IPS-18c (cell line): ENCODE measurements at regions not wholly inside any gene's neighbourhood (a gene's known extent, or its start where the extent isn't known, plus 50 kb on each side); places are given as distances from the start of the nearest gene placed in this dataset.
A peak's percentile ranks its signal among the peaks of the same experiment; 100 is the strongest.

Experiments used
- H3K4me3 ChIP-seq: 2 replicates; pipeline ENCODE4 v1.7.0; 2013; ENCODE audit warnings: low read depth, mild to moderate bottlenecking, low read length, moderate library complexity; ENCODE audit not compliant: insufficient read depth
- H3K9me3 ChIP-seq: one replicate; pipeline ENCODE4 v1.6.1; 2013; ENCODE audit warnings: mild to moderate bottlenecking, low read length, moderate library complexity; ENCODE audit not compliant: control insufficient read depth, insufficient read depth

DNA sequence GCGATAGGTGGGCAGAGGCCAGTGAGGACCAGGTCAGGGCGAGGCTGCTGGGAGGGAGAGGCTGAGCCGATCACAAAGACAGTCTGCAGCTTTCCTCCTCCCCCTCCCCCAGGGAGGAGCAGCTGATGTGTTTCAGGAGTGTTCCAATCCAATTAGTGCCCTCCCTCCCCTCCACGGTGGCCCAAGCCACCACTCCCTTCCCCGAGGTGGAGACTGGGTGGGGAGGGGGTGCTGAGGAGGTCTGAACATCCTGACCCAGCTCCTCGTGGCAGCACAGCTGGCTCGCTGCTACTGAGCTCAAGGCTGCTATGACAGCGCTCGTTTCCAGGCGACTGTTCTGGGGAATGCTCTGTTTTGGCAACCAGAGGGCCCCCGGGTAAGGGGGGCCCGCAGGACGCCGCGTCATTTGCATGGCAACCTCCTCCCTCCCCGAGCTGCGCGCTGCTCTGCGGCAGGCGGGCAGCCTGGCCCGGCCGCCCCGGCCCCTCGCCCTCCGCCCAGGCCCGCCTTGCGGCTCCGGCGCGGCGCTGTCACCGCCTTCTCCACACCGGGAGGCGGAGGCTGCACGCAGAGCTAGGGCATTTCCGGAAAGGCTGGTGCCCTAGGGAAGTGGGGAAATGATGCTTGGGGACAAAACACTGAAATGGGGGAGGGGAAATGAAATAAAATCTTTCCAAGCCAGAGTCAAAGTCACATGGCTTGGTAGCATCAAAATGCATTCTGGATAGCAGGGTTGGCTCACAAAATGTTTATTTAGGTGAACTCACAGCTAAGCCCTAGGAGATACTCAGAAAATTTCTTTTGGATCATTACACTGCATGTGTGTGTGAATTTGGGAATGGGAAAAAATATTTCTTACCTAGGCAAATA is 67.4 kb upstream of the PIM1 start:
- H3K9me3 ChIP-seq: no peaks in the 10 kb centered on the region
- H3K4me3 ChIP-seq: peak overlapping the region; percentile 25; the same call in 1 of the 2 replicates

DNA sequence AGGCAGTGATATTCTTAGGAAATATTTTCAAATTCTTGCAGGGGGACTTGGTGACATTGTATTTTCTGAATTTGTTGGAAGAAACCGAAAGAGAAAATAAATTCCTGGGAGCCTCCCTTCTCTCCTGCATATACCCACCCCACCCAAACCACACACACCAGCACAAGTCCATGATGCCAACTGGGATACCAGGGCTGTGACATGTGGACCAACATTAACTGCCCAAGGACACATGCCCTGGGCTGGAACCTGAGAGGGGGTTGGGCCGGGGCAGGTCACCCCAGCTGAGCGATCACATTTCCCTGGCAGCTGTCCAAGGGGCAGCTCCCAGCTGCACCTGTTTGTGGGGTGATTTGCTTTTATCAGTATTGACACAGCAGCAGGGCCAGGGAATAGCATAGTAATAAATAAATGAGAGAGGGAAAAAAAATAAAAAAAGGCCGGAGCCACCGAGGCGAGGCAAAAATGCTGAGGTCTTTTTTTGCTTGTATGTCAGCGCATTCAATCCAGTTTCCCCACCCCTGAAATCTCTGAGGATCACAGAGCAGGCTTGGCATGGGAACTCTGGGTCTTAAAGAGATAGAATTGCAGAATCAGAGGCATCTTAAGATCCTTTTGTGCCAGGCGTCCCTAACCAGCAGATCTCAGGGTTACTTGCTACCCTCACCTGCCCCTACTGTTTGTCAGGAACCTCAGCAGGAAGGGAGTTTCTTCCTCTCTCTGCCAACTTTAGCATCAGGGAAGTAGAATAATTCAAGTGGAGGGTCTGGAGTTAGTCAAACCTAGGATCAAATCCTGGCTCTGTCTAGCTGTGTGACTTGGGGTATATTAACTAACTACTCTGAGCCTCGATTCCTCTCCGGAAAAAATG is 66.5 kb upstream of the PIM1 start:
- H3K4me3 ChIP-seq: no peak overlapping the region; the same call in 1 of the 2 replicates
- no peaks in the 10 kb centered on the region for H3K9me3 ChIP-seq

DNA sequence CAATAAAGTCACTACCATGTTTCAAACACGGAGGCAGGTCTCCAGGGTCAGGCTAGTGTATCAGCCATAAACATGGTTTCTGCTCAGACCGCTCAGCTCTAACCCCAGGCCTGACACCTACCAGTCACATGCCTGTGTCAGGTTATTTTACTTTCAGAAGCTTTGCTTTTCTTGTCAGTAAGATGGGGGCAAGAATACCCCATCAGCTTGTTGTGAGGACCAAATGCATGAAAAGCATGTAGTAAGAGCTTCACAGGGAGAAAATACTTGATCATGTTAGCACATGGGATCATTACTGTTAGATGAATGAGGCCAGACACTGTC is 65.2 kb upstream of the PIM1 start:
- Histone ChIP-seq H3K4me3 (no peak overlapping the region), H3K9me3 (no peaks in the 10 kb centered on the region)

DNA sequence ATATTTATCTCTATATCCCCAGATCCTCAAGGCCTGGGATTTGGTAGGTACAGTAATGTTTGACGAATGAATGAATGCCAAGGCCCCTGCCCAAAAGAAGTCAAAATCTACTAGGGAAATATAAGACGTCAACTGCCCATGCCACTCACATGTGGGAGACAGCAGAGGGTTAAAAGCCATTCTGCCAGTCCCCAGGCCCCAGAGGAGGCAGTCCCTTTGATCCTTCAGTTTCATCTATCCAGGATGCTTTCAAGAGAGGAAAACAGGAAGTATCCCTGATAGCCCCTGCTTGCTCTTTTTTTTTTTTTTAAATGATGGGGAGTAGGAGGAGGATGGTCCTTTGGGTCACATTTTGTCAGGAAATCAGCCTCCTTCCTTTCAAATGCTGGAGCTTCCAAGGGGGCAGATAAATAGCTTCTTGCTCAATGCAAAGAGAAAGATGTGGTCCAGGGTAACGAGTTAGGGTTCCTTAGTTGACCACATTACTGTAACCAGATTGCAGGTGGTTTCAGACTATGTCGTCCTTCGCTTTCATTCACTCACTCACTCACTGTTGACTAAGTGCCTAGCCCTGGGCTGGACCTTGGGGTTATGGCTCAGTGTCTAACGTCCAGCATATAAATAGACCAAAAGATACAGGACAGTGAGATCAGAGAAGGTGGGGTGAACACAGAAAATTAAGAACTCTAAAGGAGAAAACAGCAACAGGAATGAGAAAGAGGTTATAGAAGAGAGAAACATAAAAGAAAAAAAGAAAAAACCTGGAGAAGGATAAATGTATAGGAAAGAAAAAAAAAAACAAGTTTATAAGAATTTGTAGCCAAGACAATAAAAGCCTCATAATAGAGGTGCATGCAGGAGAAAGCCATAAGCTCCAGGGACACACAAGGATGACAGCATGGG is 64.6 kb upstream of the PIM1 start:
- H3K4me3 ChIP-seq: no peak overlapping the region
- H3K9me3 ChIP-seq: no peaks in the 10 kb centered on the region

DNA sequence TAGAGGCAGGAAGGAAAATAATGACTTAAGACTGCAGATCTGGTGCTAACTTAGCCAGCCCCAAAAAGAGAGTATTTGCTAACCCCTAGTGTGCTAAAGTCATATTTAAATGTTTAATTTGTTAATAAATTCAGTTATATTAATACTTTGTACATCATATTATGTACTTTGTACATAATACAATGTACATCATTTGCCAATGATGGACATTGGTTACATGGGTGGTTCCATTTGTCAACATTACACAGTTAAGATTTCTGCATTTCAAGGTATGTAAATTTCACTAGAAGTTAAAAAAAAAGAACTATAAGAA is 63.9 kb upstream of the PIM1 start:
- Histone ChIP-seq H3K4me3 (no peak overlapping the region), H3K9me3 (no peaks in the 10 kb centered on the region)

DNA sequence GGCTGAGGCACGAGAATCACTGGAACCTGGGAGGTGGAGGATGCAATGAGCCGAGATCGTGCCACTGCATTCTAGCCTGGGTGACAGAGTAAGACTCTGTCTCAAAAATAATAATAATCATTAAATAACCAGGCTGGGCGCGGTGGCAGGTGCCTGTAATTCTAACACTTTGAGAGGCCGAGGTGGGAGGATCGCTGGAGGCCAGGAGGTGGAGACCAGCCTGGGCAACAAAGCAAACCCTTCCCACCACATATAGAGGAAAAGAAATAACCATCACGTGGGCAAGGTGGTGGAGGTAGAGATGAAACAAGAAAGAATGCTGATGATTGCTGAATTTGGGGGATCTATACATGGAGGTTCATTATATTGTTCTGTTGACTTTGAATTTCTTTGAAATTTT is 63.4 kb upstream of the PIM1 start:
- Histone ChIP-seq H3K4me3 (no peak overlapping the region), H3K9me3 (no peaks in the 10 kb centered on the region)

DNA sequence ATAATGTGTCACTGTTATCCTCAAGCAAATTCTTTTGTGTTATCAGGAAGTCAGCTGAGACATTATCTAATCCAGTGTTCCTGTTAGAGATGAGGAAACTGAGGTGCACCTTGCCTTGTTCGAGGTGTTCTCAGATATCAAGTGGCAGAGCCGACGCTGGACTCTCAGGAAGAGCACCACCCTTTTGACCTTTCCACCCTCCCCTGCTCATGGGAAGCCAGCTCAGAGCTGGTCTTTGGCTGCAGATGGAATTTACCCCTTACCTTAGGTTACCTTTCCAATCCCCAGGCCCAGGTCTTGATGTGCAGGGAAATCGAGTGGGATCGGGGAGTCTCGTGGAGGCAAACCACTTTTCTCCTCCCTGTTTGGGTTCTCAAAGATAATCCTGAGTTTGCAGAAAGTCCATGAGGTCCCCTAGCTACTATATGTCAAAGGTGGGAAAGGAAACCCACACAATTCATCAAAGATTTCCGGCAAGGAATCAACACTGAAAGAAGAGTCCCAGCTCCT is 62.9 kb upstream of the PIM1 start:
- no peak overlapping the region for H3K4me3 ChIP-seq
- no peaks in the 10 kb centered on the region for H3K9me3 ChIP-seq

DNA sequence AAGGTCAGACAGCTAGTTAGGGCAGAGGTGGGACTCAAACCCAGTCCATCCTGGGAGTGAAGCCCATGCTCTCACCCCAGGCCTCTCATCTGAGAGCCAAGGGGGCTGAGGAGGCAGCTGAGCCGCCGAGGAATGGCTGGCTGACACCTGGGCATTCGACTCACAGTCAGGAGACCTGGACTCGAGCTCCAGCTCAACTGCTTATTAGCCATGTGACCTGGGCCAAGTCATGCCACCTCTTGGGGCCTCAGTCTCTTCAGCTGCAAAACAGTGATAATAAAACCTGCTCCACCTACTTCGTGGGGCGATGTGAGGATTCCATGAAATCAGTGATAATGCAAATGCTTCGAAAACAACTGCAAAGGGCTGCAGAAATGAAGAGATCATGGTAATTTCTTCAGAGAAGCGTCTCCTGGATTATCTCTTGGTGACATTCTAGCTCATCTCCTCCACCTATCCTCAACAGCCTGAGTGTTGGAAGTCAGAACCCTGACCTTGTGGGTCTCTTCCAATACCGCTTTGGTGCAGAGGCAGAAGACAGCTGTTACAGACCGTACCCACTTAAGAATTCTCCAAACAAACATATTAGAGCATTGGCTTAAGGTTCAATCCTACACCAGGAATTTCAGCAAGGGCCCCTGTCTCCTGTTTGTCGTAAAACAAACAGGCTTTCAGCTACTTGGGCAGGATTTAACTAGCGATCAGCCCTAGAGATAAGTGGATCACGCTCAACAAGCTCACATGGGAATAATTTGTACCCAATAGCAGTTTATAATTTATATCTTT is 60.0 kb upstream of the PIM1 start:
- H3K4me3 ChIP-seq: no peak overlapping the region

DNA sequence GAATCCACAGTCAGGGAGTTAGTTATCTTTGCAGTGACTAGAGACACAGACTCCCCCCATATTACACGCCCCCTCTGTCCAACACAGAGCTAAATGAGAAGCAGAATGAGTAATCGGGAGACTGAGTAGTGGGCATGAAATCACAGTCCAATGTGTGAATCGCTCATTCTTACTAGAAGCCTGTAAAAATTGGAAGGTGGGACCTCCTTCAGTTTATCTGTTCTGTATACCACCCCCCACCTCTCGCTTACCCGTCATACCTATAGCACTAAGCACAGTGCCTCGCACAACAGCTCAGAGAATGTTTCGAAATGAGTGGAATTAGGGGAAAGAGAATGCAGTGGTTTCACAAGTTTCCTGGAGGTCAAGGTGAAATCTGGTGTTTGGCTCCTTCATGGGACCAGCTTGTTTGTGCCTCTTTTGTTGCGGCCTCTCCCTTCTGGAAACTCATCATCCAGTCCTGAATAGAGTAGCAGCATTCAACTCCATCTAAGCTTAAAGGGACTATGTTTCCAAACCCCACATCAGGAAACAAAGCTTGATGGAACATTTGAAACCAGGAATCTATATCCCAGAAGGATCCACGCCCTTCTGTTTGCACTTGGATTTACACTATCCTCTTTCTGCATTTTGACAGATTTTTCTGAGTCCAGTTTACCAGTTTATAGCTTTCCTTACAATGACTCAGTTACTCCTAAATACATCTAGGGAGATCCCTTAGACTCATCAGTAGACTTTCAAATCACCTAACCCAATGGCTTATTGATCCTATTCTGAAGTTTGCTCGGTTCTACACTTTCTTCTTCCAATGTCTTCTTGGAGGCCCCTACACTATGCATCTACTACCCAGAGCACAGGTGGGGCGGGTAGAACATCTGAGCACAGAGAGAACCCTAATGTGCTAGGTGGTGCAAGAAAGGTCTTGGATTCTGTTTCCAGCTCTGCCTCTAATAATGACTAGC is 59.2 kb upstream of the PIM1 start:
- H3K9me3 ChIP-seq: no peaks in the 10 kb centered on the region
- no peak overlapping the region for H3K4me3 ChIP-seq

More for the DNA sequence above, 60.0 kb upstream of the PIM1 start:
- H3K9me3 ChIP-seq: no peaks in the 10 kb centered on the region

DNA sequence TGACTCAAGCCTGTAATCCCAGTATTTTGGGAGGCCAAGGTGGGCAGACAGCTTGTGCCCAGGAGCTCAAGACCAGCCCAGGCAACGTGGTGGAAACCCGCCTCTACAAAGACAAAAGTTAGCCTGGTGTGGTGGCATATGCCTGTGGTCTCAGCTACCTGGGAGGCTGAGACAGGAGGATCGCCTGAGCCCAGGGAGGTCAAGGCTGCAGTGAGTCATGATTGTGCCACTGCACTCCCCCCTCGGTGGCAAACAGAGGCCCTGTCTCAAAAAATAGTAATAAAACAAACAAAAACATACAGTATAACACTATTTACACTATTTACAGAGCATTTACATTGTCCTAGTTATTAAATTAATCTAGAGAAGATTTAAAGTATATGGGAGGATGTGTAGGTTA is 56.0 kb upstream of the PIM1 start:
- no peak overlapping the region for H3K4me3 ChIP-seq
- no peaks in the 10 kb centered on the region for H3K9me3 ChIP-seq

DNA sequence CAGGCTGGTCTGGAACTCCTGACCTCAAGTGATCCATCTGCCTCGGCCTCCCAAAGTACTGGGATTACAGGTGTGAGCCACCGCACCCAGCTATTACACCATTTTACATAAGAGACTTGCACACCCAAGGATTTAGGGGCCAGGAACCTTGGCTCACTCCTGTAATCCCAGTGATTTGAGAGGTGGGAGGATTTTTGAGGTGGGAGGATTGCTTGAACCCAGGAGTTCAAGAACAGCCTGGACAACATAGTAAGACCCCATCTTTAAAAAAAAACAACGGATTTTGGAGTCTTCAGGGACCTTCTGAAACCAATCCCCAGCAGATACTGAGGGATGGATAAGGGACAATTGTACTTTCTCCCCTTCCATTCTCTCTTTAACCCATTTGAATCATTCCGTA is 55.3 kb upstream of the PIM1 start:
- no peak overlapping the region for H3K4me3 ChIP-seq
- no peaks in the 10 kb centered on the region for H3K9me3 ChIP-seq

DNA sequence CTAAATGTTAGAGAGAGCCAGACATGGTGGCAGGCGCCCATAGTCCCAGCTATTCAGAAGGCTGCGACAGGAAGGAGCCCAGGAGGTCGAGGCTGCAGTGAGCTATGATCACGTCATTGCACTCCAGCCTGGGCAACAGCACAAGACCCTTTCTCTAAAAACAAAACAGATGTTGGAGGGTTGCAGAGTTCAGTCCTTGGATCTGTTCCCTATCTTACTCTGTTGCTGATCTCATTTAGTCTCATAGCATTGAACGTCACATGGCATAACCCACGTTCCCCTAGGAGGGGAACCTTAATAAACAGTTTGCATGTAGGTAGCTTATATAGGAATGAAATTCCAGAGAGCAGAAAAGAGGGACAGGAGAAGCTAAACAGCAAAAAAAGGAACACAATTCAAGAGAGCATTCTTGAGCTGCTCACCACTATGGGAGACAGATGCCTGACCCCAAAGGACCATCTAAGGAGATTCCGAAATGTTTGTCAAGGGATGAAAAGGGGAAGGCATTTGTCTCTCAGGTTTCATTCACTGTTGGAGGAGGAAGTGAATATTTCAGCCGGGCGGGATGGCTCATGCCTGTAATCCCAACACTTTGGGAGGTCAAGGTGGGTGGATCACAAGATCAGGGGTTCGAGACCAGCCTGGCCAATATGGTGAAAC is 54.6 kb upstream of the PIM1 start:
- Histone ChIP-seq H3K4me3 (no peak overlapping the region), H3K9me3 (no peaks in the 10 kb centered on the region)

DNA sequence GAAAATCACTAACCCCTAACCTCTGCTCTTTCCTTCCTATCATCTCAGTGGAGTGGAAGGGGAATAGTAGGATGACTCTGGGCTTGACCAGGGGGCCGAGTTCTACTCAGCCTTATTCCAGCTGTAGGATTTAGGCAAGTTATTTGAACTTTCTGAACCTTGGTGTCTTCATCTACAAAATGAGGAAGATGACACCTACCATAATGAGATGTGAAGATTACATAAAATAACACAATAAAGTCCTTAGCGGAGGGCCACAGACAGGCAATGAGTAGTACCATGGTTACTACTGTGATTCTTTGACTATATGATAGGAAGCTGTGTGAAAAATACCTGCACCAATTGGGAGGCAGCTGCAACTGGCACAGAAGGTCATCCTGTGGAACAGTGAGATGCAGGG is 53.6 kb upstream of the PIM1 start:
- H3K4me3 ChIP-seq: no peak overlapping the region
- H3K9me3 ChIP-seq: no peaks in the 10 kb centered on the region

DNA sequence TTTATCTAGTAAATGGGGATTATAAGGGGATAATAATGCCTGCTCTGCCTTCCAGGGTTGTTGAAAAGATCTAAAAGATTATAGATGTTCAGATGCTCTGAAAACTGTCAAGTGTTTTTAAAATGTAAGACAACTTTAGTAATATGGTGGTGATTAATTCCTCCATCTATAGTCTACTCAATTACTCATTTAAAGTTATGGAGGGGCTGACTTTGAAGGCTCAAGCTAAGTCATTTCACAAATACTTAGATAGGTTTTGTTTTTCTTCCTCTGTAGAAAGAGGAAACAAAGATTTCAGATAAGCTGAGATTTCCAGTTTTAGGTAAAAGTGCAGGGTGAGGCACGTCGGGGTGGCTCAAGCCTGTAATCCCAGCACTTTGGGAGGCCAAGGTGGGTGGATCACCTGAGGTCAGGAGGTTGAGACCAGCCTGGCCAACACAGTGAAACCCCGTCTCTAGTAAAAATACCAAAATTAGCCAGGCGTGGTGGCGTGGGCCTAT is 50.5 kb upstream of the PIM1 start:
- Histone ChIP-seq H3K9me3 (no peaks in the 10 kb centered on the region), H3K4me3 (no peak overlapping the region)
